MCF 10A (cell line): ENCODE measurements at regions not wholly inside any gene's neighbourhood (a gene's known extent, or its start where the extent isn't known, plus 50 kb on each side); places are given as distances from the start of the nearest gene placed in this dataset.
A peak's percentile ranks its signal among the peaks of the same experiment; 100 is the strongest.

ENCODE experiments used
- BruUV-seq: library from RNA; stranded (reverse); fragments of 400-500 nt; replicated peaks from 2 replicates; lab custom pipeline; 2021; lab: Mats Ljungman, UMichigan
- CTCF ChIA-PET: fragments of 300-600 bp; sonication (Branson Sonifier 250); formaldehyde crosslinking; extraction: SDS; loops from one replicate; lab custom pipeline; 2021; ENCODE audit warnings: antibody characterized with exemption, inconsistent platforms; lab: Yijun Ruan, JAX
- POLR2A ChIA-PET: fragments of 300-600, 350-650 bp; sonication (Branson Sonifier 250); formaldehyde crosslinking; extraction: SDS; loops from one replicate; lab custom pipeline; 2020; ENCODE audit warnings: antibody characterized with exemption, inconsistent platforms; lab: Yijun Ruan, JAX
- DNase-seq: peaks from one replicate; pipeline ENCODE4 v3.0.0-alpha.2; 2018; ENCODE audit not compliant: unreplicated experiment
- H3K27ac Mint-ChIP-seq: one replicate; pipeline ENCODE4 v1.8.0; 2022; ENCODE audit warnings: mild to moderate bottlenecking, low read depth, mixed read lengths; ENCODE audit not compliant: unreplicated experiment
- H3K27me3 Mint-ChIP-seq: one replicate; pipeline ENCODE4 v1.8.0; 2022; ENCODE audit warnings: mixed read lengths; ENCODE audit not compliant: insufficient read depth, unreplicated experiment
- H3K36me3 Mint-ChIP-seq: one replicate; pipeline ENCODE4 v1.8.0; 2022; ENCODE audit warnings: mild to moderate bottlenecking, moderate library complexity, mixed read lengths; ENCODE audit not compliant: insufficient read depth, unreplicated experiment
- H3K4me1 Mint-ChIP-seq: one replicate; pipeline ENCODE4 v1.8.0; 2022; ENCODE audit warnings: mixed read lengths; ENCODE audit not compliant: insufficient read depth, unreplicated experiment
- H3K4me3 Mint-ChIP-seq: one replicate; pipeline ENCODE4 v1.8.0; 2022; ENCODE audit warnings: mild to moderate bottlenecking, moderate library complexity, mixed read lengths; ENCODE audit not compliant: unreplicated experiment
- H3K9me3 Mint-ChIP-seq: one replicate; pipeline ENCODE4 v1.8.0; 2022; ENCODE audit warnings: mixed read lengths; ENCODE audit not compliant: unreplicated experiment
- intact Hi-C: fragments of 100-400 bp; cut with micrococcal nuclease; formaldehyde crosslinking; loops from 2 replicates; pipeline ENCODE4 v1.14.1; 2022
- TF ChIP-seq, protein P1 (sequence below): fragments of 200-600 bp; IDR thresholded peaks from one replicate; pipeline ENCODE4 v1.8.0; 2022; ENCODE audit warnings: antibody characterized with exemption, mild to moderate bottlenecking; ENCODE audit not compliant: unreplicated experiment

DNA sequence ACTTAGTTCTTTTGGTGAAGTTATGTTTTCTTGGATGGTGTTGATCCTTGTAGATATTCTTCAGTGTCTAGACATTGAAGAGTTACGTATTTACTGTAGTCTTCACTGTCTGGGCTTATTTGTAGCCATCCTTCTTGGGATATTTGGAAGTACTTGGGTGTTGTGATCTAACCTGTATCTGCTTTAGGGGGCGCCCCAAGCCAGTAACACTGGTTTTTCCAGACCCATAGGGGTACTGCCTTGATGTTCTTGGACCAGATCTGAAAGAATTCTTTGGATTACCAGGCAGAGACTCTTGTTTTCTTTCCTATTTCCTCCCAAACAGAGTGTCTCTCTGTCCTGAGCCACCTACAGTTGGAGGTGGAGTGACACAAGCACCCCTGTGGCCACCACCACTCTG, 309.1 kb upstream of the IMPG1 start:
- intact Hi-C loops: no loop called here
- no peak for DNase-seq
- ChIA-PET CTCF (no interaction called here), POLR2A (no interaction called here)
- TF ChIP-seq, protein P1, sequence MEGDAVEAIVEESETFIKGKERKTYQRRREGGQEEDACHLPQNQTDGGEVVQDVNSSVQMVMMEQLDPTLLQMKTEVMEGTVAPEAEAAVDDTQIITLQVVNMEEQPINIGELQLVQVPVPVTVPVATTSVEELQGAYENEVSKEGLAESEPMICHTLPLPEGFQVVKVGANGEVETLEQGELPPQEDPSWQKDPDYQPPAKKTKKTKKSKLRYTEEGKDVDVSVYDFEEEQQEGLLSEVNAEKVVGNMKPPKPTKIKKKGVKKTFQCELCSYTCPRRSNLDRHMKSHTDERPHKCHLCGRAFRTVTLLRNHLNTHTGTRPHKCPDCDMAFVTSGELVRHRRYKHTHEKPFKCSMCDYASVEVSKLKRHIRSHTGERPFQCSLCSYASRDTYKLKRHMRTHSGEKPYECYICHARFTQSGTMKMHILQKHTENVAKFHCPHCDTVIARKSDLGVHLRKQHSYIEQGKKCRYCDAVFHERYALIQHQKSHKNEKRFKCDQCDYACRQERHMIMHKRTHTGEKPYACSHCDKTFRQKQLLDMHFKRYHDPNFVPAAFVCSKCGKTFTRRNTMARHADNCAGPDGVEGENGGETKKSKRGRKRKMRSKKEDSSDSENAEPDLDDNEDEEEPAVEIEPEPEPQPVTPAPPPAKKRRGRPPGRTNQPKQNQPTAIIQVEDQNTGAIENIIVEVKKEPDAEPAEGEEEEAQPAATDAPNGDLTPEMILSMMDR: no peak
- no TSS peak for BruUV-seq
- peaks cover 37% of the 10 kb centered on the region for H3K9me3 Mint-ChIP-seq
- H3K27me3 Mint-ChIP-seq: no peaks in the 10 kb centered on the region
- no peak overlapping the region for H3K4me3 Mint-ChIP-seq
- no peak overlapping the region for H3K27ac Mint-ChIP-seq
- no peaks in the 10 kb centered on the region for H3K4me1 Mint-ChIP-seq
- no peaks in the 10 kb centered on the region for H3K36me3 Mint-ChIP-seq

DNA sequence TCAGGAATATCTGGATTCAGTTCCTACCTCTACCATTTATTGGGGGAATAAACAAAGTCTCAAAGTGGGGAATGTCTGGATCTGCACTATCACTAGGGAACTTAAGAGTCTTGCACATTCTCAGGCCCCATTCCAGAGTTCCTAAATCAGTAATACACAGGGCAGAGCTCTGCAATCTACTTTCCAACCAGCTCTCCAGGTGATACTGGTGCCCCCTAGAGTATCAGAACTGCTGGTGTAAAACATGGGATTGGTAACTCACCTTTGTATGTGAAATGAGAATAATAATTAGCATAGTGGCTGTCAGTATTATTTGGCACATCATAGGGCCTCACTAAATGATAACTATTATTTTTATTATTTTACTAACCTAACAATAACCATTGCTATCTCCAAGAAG, 278.8 kb upstream of the IMPG1 start:
- peak; percentile 53 for DNase-seq
- H3K4me3 Mint-ChIP-seq: no peak overlapping the region
- intact Hi-C loops: loop anchor here (1.0 kb wide), 1 partner anchor 416 kb away; no protein-coding TSS in a partner anchor
- ChIA-PET POLR2A (no interaction called here), CTCF (interaction anchor here (0.6 to 2.0 kb wide), 4 partner anchors 168 to 486 kb away, joined by 3 to 11 read pairs (median 3); no protein-coding TSS in a partner anchor)
- TF ChIP-seq, protein P1: peak; percentile 32
- no peaks in the 10 kb centered on the region for H3K36me3 Mint-ChIP-seq
- no peaks in the 10 kb centered on the region for H3K4me1 Mint-ChIP-seq
- no peaks in the 10 kb centered on the region for H3K27me3 Mint-ChIP-seq
- no TSS peak for BruUV-seq
- no peaks in the 10 kb centered on the region for H3K9me3 Mint-ChIP-seq
- H3K27ac Mint-ChIP-seq: no peak overlapping the region

DNA sequence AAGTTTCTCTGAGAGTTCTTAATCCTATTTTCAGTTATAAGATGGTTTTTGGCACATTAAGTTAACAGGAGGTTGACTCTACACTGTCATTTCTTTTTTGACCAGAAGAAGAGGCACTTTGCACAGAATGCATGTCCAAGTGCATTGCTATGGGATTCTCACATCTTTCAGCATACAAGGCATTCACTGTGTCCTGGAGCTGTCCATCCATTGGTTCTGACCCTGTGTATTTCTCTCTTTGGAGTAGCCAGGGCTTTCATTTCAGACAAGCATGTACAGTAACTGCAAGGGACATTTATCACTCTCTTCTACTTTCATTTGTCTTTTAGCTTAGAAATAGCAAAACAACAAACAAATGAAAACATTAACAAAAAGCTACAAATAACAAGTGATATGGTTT, 275.1 kb upstream of the IMPG1 start:
- intact Hi-C loops: no loop called here
- no peaks in the 10 kb centered on the region for H3K4me1 Mint-ChIP-seq
- H3K27ac Mint-ChIP-seq: no peak overlapping the region
- no TSS peak for BruUV-seq
- TF ChIP-seq, protein P1: no peak
- no peak overlapping the region for H3K4me3 Mint-ChIP-seq
- peak; percentile 20 for DNase-seq
- ChIA-PET CTCF (no interaction called here), POLR2A (no interaction called here)
- H3K27me3 Mint-ChIP-seq: no peaks in the 10 kb centered on the region
- no peaks in the 10 kb centered on the region for H3K9me3 Mint-ChIP-seq
- no peaks in the 10 kb centered on the region for H3K36me3 Mint-ChIP-seq

DNA sequence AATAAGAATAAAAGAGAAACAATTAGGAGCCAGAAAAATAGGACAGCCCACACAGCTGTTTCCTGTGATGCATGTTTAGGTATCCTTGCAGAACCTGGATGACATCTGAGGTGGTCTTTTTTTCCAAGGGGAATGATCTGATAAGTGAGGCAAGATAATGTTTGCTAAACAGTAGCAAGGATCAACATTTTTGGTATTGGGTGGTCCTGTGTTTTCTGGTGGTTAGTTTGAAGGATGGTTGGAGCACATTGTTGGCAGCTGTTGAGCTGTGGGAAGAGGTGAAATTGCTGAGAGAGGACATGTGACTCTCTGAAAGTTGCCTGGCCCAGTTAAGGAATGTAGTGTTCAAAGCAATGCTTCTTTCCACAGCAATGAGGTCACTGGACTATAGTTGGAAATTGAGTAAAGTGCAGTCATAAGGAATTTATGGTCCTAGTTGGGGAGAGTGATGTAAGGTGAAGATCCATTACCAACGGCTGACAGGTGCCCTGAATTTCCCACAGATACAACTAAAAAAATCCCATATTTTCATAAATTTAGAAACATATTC, 270.2 kb upstream of the IMPG1 start:
- DNase-seq: no peak
- no peaks in the 10 kb centered on the region for H3K9me3 Mint-ChIP-seq
- no peaks in the 10 kb centered on the region for H3K36me3 Mint-ChIP-seq
- ChIA-PET CTCF (no interaction called here), POLR2A (interaction anchor here (0.9 kb wide), 1 partner anchor 12 kb away, joined by 3 read pairs; no protein-coding TSS in a partner anchor)
- H3K4me1 Mint-ChIP-seq: no peaks in the 10 kb centered on the region
- H3K27me3 Mint-ChIP-seq: peaks cover 20% of the 10 kb centered on the region
- no peak overlapping the region for H3K27ac Mint-ChIP-seq
- no TSS peak for BruUV-seq
- no peak overlapping the region for H3K4me3 Mint-ChIP-seq
- TF ChIP-seq, protein P1: no peak
- intact Hi-C loops: no loop called here
